ENCODE measurements at regions not wholly inside any gene's neighbourhood (a gene's known extent, or its start where the extent isn't known, plus 50 kb on each side); places are given as distances from the start of the nearest gene placed in this dataset.

- peak; percentile 4 for DNase-seq (ENCODE audit: low spot score)
These were observed 545.8 kb upstream of the ADAMTS9 start for GRCh38 chr3:65233561-65233960.

- DNase-seq (ENCODE audit: low spot score), result no peak
These were observed 543.7 kb upstream of the ADAMTS9 start for GRCh38 chr3:65231544-65231943.

- no peak for DNase-seq (ENCODE audit: low spot score)
These were observed 542.7 kb upstream of the ADAMTS9 start for GRCh38 chr3:65230261-65231139.

- DNase-seq (ENCODE audit: low spot score), result no peak
These were observed 538.5 kb upstream of the ADAMTS9 start for GRCh38 chr3:65226287-65226686.

GRCh38 chr3:65210026-65210814, 522.4 kb upstream of the ADAMTS9 start:
- peak; percentile 3 for DNase-seq (ENCODE audit: low spot score)

GRCh38 chr3:65202395-65202794, 514.6 kb upstream of the ADAMTS9 start:
- no peak for DNase-seq (ENCODE audit: low spot score)

GRCh38 chr3:65201926-65202325, 514.1 kb upstream of the ADAMTS9 start:
- no peak for DNase-seq (ENCODE audit: low spot score)

- no peak for DNase-seq (ENCODE audit: low spot score)
These were observed 512.6 kb upstream of the ADAMTS9 start for GRCh38 chr3:65200310-65200970.

GRCh38 chr3:65196663-65197062, 508.9 kb upstream of the ADAMTS9 start:
- DNase-seq (ENCODE audit: low spot score), result no peak

- DNase-seq (ENCODE audit: low spot score), result no peak
These were observed 507.6 kb upstream of the ADAMTS9 start for GRCh38 chr3:65195211-65196006.

GRCh38 chr3:65194744-65195143, 506.9 kb upstream of the ADAMTS9 start:
- DNase-seq (ENCODE audit: low spot score), result no peak

GRCh38 chr3:65194047-65194714, 506.4 kb upstream of the ADAMTS9 start:
- no peak for DNase-seq (ENCODE audit: low spot score)

GRCh38 chr3:65193531-65193930, 505.7 kb upstream of the ADAMTS9 start:
- no peak for DNase-seq (ENCODE audit: low spot score)

- no peak for DNase-seq (ENCODE audit: low spot score)
These were observed 502.3 kb upstream of the ADAMTS9 start for GRCh38 chr3:65190111-65190510.

- DNase-seq (ENCODE audit: low spot score), result no peak
These were observed 498.5 kb upstream of the ADAMTS9 start for GRCh38 chr3:65186268-65186667.

- no peak for DNase-seq (ENCODE audit: low spot score)
These were observed 494.9 kb upstream of the ADAMTS9 start for GRCh38 chr3:65182682-65183081.

- no peak for DNase-seq (ENCODE audit: low spot score)
These were observed 494.3 kb upstream of the ADAMTS9 start for GRCh38 chr3:65182085-65182484.

- DNase-seq (ENCODE audit: low spot score), result no peak
These were observed 493.6 kb upstream of the ADAMTS9 start for GRCh38 chr3:65181391-65181871.

GRCh38 chr3:65178703-65179102, 490.9 kb upstream of the ADAMTS9 start:
- DNase-seq (ENCODE audit: low spot score), result peak; percentile 45

GRCh38 chr3:65177960-65178376, 490.2 kb upstream of the ADAMTS9 start:
- DNase-seq (ENCODE audit: low spot score), result peak; percentile 23

GRCh38 chr3:65174713-65175112, 486.9 kb upstream of the ADAMTS9 start:
- no peak for DNase-seq (ENCODE audit: low spot score)

Measured in H4 (cell line).